ENCODE measurements at regions not wholly inside any gene's neighbourhood (a gene's known extent, or its start where the extent isn't known, plus 50 kb on each side); places are given as distances from the start of the nearest gene placed in this dataset.
A peak's percentile ranks its signal among the peaks of the same experiment; 100 is the strongest.

GRCh38 chr1:201694608-201695335 lies 134.2 kb upstream of the IPO9 start:
- Histone ChIP-seq H3K27ac (no peak overlapping the region), H3K9me3 (no peaks in the 10 kb centered on the region), H3K4me3 (no peak overlapping the region), H3K4me1 (no peaks in the 10 kb centered on the region), H3K27me3 (no peaks in the 10 kb centered on the region), H3K36me3 (no peaks in the 10 kb centered on the region)
- DNase-seq (no peak), ATAC-seq (peak in 1 of 4 donors; percentile 19)
- WGBS (ENCODE audit: insufficient coverage, low coverage, low lambda C conversion rate, missing lambda C conversion rate), result 79% methylated on average over 7 of the region's 12 CpGs
- intact Hi-C loops (cut with DNase I), result no loop called here
- no peak for TF ChIP-seq CTCF (IDR thresholded peaks at IDR 0.05)
- no peak for TF ChIP-seq POLR2A (IDR thresholded peaks at IDR 0.05)

GRCh38 chr1:201695607-201696006 lies 133.3 kb upstream of the IPO9 start:
- H3K27me3 ChIP-seq, result no peaks in the 10 kb centered on the region
- H3K4me3 ChIP-seq, result no peak overlapping the region
- 86% methylated on average over 1 of the region's 6 CpGs for WGBS (ENCODE audit: insufficient coverage, low coverage, low lambda C conversion rate, missing lambda C conversion rate)
- no peaks in the 10 kb centered on the region for H3K9me3 ChIP-seq
- H3K27ac ChIP-seq, result no peak overlapping the region
- TF ChIP-seq POLR2A (IDR thresholded peaks at IDR 0.05) (no peak), CTCF (IDR thresholded peaks at IDR 0.05) (no peak)
- H3K4me1 ChIP-seq, result no peaks in the 10 kb centered on the region
- H3K36me3 ChIP-seq, result no peaks in the 10 kb centered on the region
- intact Hi-C loops (cut with DNase I), result no loop called here
- ATAC-seq (no peak), DNase-seq (no peak)

GRCh38 chr1:201696217-201696761 lies 132.7 kb upstream of the IPO9 start:
- H3K4me3 ChIP-seq, result no peak overlapping the region
- intact Hi-C loops (cut with DNase I), result no loop called here
- DNase-seq (no peak), ATAC-seq (peak in 1 of 4 donors; percentile 7)
- H3K9me3 ChIP-seq, result no peaks in the 10 kb centered on the region
- no peaks in the 10 kb centered on the region for H3K36me3 ChIP-seq
- no peak for TF ChIP-seq POLR2A (IDR thresholded peaks at IDR 0.05)
- no peak for TF ChIP-seq CTCF (IDR thresholded peaks at IDR 0.05)
- no peaks in the 10 kb centered on the region for H3K4me1 ChIP-seq
- H3K27me3 ChIP-seq, result no peaks in the 10 kb centered on the region
- 75% methylated on average over 9 of the region's 13 CpGs for WGBS (ENCODE audit: insufficient coverage, low coverage, low lambda C conversion rate, missing lambda C conversion rate)
- H3K27ac ChIP-seq, result no peak overlapping the region

GRCh38 chr1:201697174-201697573 lies 131.8 kb upstream of the IPO9 start:
- no peak for ATAC-seq
- no peaks in the 10 kb centered on the region for H3K9me3 ChIP-seq
- H3K27me3 ChIP-seq, result no peaks in the 10 kb centered on the region
- intact Hi-C loops (cut with DNase I), result no loop called here
- no peaks in the 10 kb centered on the region for H3K4me1 ChIP-seq
- no peak overlapping the region for H3K27ac ChIP-seq
- TF ChIP-seq CTCF (IDR thresholded peaks at IDR 0.05), result no peak
- TF ChIP-seq POLR2A (IDR thresholded peaks at IDR 0.05), result no peak
- H3K36me3 ChIP-seq, result no peaks in the 10 kb centered on the region
- no peak for DNase-seq
- H3K4me3 ChIP-seq, result no peak overlapping the region
- WGBS (ENCODE audit: insufficient coverage, low coverage, low lambda C conversion rate, missing lambda C conversion rate), result 100% methylated on average over 1 of the region's 4 CpGs

Data from right lobe of liver (tissue), 6 donors.